Stimulated activated CD4-positive, alpha-beta T cell treated with anti-CD3 and anti-CD28 coated beads, Interleukin-15, amount 100 ng/mL, for 1 hour (primary cell): ENCODE measurements at regions not wholly inside any gene's neighbourhood (a gene's known extent, or its start where the extent isn't known, plus 50 kb on each side); places are given as distances from the start of the nearest gene placed in this dataset.
"Not testable (repeated sequence)": the region's sequence is repeated elsewhere in the genome, so short reads cannot be mapped to it uniquely, and the experiment has no call there.

Source experiments
- DNase-seq, 2 donors: peaks; one replicate each; pipeline ENCODE4 v3.0.0-alpha.2; 2020; ENCODE audit warnings: low read depth in 1 of 2, low spot score in 1 of 2

GRCh38 chr13:73324842-73325722 is 266.3 kb downstream of the KLF5 start:
- DNase-seq, result no peak

GRCh38 chr13:73323615-73324014 is 264.8 kb downstream of the KLF5 start:
- DNase-seq, result no peak

- no peak for DNase-seq
Observed at GRCh38 chr13:73321043-73321442, 262.2 kb downstream of the KLF5 start.

GRCh38 chr13:73317140-73317539 is 258.3 kb downstream of the KLF5 start:
- DNase-seq, result no peak

- DNase-seq, result no peak
Observed at GRCh38 chr13:73310366-73310765, 251.6 kb downstream of the KLF5 start.

GRCh38 chr13:73307481-73307880 is 248.7 kb downstream of the KLF5 start:
- no peak for DNase-seq

GRCh38 chr13:73306688-73307087 is 247.9 kb downstream of the KLF5 start:
- DNase-seq, result no peak

- no peak for DNase-seq
Observed at GRCh38 chr13:73304442-73304841, 245.6 kb downstream of the KLF5 start.

GRCh38 chr13:73303851-73304250 is 245.0 kb downstream of the KLF5 start:
- no peak for DNase-seq

GRCh38 chr13:73301622-73302021 is 242.8 kb downstream of the KLF5 start:
- not testable (repeated sequence) for DNase-seq

GRCh38 chr13:73300718-73301425 is 242.1 kb downstream of the KLF5 start:
- no peak for DNase-seq

- no peak for DNase-seq
Observed at GRCh38 chr13:73299787-73300186, 241.0 kb downstream of the KLF5 start.

- DNase-seq, result no peak
Observed at GRCh38 chr13:73293913-73294523, 235.2 kb downstream of the KLF5 start.

GRCh38 chr13:73292127-73292526 is 233.3 kb downstream of the KLF5 start:
- DNase-seq, result no peak

GRCh38 chr13:73290844-73291243 is 232.0 kb downstream of the KLF5 start:
- DNase-seq, result no peak

GRCh38 chr13:73288596-73288995 is 229.8 kb downstream of the KLF5 start:
- no peak for DNase-seq

GRCh38 chr13:73287831-73288230 is 229.0 kb downstream of the KLF5 start:
- no peak for DNase-seq

GRCh38 chr13:73286942-73287620 is 228.3 kb downstream of the KLF5 start:
- DNase-seq, result no peak

- no peak for DNase-seq
Observed at GRCh38 chr13:73286177-73286576, 227.4 kb downstream of the KLF5 start.

GRCh38 chr13:73284081-73284874 is 225.5 kb downstream of the KLF5 start:
- no peak for DNase-seq

GRCh38 chr13:73283636-73284035 is 224.8 kb downstream of the KLF5 start:
- DNase-seq, result no peak
